ENCODE measurements at regions not wholly inside any gene's neighbourhood (a gene's known extent, or its start where the extent isn't known, plus 50 kb on each side); places are given as distances from the start of the nearest gene placed in this dataset.

GRCh38 chr2:18752667-18753422 is 163.5 kb upstream of the NT5C1B start:
- no peak for DNase-seq

DNA sequence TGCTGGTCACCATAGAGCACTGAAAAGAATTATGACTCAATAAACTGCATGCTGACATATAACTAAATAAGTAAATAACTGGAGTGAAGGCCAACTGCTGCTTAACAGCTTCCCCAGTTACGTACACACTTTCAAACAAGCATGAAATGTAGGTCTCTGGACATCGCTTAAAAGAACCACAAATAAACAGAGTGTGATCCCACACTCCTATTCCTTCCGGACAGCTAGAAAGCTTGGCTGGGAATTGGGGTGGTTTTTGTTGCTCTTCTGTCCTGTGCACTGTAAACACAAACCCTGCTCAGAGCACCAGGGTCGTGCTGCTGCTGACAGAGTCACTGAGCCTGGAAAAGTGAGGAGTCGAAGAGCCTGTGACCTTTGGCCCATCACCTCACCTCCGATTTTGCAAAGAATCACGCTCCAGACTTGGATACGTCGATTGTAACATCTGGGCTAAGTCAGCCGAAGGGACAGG is 162.7 kb upstream of the NT5C1B start:
- no peak for DNase-seq

- DNase-seq: no peak
These were observed 161.5 kb upstream of the NT5C1B start for GRCh38 chr2:18750672-18751554.

DNA sequence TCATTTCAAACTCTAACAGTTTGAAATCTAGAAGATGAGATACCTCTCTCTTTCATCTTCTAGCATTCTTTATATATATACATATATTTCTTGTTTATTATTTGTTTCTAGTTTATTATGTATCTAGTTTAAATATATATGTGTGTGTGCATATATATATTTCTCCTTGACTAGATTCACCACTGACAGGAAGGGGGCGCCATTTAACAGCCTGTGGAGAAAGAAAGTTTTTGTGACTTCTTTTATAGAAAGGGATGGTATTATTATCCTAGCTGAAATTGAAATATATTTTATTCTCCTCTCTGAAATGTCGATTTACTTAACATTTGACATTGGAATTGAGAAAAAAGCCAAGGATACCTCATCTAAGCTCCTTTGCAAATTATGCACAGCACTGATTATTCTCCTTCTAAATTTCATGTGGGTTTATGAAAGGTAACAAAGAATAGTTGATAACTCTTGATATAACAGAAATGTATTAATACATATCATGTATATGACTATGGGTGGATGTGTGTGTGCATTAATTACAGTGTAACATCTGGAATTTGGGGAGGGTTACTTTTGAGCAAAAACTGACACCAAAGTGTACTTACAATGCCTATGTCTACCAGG is 160.7 kb upstream of the NT5C1B start:
- peak; percentile 8 to 42 for DNase-seq

DNA sequence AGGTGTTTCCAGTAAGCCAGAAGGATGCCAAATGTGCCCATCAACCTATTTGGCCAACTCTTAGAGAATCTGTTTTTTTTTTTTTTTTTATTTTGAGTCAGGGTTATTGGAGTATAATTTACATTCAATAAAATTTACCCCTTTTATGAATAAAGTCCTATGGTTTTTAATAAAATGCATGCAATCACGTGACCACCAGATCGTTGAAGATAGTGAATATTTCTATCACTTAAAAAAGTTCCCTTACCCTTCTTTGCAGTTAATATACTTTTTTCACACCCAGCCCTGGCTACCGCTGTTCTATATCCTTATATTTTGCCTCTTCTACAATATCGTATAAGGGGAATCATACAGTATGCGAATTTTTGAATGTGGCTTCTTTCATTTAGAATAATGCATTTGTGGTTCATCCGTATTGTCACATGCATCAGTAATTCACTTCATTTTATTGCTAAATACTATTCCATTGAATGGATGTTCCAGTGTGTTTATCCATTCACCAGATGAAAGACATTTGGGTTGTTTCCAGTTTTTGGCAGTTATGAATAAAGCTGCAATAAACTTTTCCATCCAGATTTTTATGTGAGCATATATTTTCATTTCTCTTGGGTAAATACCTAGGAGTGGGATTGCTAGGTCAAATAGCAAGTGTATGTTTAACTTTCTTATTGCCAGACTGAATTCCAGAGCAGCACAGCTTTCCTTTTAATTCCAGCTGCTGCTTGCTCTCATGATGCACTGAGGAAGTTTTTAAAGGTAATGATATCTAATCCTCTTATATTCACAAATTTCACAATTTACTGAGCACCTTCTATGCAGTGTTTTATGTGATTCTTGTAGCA is 156.3 kb upstream of the NT5C1B start:
- DNase-seq: no peak

GRCh38 chr2:18741895-18742732 is 152.7 kb upstream of the NT5C1B start:
- no peak for DNase-seq

GRCh38 chr2:18741191-18741590 is 151.8 kb upstream of the NT5C1B start:
- DNase-seq: no peak

- DNase-seq: no peak
These were observed 151.1 kb upstream of the NT5C1B start for GRCh38 chr2:18740474-18740881.

GRCh38 chr2:18731666-18732065 is 142.3 kb upstream of the NT5C1B start:
- no peak for DNase-seq

DNA sequence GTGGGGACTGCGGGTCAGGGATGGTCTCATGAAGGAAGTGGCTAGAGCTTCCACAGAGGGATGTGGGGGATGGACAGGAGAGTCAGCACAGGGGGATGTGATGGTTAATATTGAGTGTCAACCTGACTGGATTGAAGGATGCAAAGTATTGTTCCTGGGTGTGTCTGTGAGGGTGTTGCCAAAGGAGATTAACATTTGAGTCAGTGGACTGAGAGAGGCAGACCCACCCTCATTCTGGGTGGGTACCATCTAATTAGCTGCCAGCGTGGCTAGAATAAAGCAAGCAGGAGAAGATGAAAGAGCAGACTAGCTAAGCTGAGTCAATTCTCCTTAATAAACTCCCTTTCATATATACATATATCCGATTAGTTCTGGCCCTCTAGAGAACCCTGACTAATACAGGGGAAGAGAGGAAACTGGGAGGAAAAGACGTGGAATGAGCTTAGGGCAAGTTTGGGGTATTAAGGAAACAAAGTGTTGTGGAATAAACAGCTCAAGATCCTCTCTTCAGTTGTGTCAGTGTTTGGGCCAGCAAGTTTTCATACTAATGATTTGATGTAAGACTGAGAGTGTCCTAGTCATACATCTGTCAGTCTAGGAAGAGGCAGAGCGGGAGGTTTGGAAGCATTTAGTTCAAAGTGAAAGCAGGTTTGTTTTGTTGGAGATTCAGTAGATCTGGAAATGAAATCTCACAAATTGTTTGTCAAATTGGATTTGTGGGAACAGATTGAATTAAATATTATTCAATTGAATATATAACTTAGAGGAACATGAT is 135.2 kb upstream of the NT5C1B start:
- no peak for DNase-seq

DNA sequence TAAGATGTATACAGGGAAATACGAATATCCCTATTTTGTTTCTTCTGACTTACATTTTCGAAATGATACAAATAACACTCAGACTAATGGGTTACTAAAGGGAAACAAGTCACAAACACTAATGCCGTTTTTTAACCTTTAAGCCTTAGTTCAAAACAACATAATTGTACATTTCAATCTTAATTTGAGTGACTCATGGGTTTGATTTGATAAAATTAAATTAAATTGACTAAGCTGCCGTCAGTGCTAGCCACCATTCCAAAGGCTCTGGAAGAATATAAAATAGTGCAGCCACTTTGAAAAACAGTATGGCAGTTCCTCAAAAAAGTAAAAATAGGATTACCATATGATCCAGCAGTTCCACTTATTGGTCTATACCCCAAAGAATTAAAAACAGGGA is 133.8 kb upstream of the NT5C1B start:
- DNase-seq: no peak

DNA sequence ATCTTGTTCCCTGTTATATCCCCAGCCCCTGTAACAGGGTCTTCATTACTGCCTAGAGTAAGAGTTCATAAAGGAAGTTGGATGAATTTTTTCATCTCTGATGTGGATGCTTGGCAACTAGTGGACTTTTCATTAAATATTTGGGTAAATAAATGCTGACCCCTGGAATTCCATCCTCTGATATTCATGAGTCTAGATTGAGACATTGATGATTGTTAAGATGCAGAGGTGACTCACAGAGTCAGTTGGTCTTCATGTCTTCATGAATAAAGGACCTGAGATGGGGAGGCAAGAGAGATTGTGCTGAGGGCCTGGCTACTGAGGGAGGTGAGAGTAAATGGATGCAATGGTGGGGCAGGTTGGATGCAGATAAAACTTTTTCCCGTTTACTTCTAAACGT is 132.7 kb upstream of the NT5C1B start:
- DNase-seq: no peak

DNA sequence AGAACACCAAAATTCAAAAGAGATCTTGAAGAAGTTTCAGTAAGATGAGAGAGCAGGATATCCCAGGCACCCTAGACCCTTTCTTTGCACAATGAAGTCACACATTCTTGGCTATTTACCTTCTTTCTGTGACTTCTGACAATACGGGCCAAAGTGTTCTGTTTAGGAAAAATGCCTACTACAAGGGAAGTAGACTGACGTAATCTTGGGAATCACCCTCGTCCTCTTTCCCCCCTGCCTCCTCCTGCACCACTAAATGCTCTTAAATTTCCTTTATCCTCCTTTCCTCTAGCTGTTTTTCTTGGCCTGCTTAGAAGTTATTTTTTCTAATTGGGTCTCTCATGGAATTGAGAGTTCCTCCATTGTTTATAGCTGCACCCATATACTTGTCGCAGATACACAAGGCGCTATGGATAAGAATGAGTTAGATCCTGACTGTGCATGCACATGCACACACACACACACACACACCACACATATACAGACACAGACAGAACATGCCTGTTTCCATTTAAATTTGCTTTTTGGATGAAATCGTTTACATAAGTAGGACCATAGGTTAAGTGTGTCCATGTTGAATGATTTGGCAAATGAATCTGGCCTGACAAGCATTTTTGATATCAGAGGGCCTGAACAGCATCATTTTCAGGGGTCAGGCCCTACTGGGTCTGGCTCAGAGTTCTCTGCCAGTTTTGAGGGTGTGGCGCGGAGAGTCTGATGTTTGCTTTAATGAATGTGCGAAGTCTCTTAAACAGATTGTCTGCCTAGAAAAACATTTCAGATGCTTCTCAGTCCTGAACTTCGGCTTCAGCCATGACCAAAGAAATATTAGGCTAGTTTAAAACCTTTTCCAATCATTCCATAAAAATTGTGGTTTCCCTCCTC is 131.9 kb upstream of the NT5C1B start:
- no peak for DNase-seq

GRCh38 chr2:18719978-18720775 is 130.8 kb upstream of the NT5C1B start:
- DNase-seq: no peak

GRCh38 chr2:18708203-18708715 is 118.9 kb upstream of the NT5C1B start:
- no peak for DNase-seq

GRCh38 chr2:18706001-18706400 is 116.6 kb upstream of the NT5C1B start:
- DNase-seq: no peak

DNA sequence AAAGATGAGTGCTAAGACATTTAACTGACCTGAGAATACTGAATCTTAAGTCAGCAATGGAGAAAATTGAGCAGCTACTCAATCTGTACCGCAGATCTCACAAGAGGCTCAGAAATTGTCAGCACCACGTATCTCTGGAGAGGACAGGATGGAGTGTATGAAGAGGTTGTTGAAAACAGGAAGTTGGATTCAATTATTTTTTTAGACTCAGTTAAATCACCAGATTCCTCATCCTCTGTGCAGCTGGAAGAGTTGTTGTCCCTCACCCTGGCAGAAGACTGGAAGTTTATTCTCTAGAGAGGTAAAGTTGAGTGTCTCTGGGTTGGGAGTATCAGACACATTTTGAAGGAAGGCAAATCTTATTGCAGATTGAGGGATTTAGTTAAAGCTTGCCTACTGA is 114.9 kb upstream of the NT5C1B start:
- no peak for DNase-seq

DNA sequence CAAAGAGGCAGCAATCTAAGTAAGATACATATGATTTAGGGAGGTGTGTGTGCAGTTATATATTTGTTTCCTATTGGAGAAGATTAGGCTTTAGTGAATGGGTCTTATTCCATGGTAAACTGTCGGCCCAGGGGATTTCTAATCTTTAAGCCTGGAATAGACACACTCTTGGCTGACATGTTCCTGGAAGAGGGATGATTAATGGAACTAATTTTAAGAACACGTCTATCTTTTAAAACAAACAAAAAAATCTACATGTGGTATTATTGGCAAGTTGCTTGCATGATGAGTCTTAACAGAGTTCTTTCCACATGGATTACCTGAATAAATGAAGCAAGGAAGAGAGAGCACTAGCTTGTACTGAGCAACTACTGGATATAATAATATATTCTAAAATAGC is 114.2 kb upstream of the NT5C1B start:
- no peak for DNase-seq

- no peak for DNase-seq
These were observed 112.6 kb upstream of the NT5C1B start for GRCh38 chr2:18701981-18702380.

Data from NCI-H187 (cell line).